ENCODE measurements at regions not wholly inside any gene's neighbourhood (a gene's known extent, or its start where the extent isn't known, plus 50 kb on each side); places are given as distances from the start of the nearest gene placed in this dataset.
"Not testable (repeated sequence)": the region's sequence is repeated elsewhere in the genome, so short reads cannot be mapped to it uniquely, and the experiment has no call there.

DNA sequence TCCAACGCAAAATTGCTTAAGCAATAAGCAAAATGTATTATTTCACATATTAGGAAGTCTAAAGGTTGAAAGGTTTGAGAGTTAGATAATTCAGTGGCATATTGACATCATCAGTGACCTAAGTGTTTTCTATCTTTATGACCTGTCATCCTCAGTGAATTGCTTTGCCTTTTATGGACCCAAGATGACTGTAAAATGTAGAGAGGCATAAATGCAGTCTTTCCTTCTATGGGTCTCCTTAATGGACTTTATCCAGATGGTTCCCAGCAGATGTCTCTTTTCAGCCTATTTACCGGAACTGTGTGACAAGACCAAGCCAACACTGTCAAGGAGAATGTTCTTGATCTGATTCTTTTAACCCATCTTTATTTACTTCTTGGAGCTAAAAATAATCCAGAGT, 615.8 kb downstream of the TTLL7 start:
- H2AK9ac ChIP-seq (replicated peaks; ENCODE audit: low read depth, low read length, poor library complexity); H3K9me1 ChIP-seq (ENCODE audit: insufficient read depth, low read length); H2BK20ac ChIP-seq (ENCODE audit: low read depth, low read length); POLR2A ChIA-PET (ENCODE audit: unreplicated experiment); H4K91ac ChIP-seq (ENCODE audit: insufficient read depth, low read depth, low read length); H3K79me1 ChIP-seq (ENCODE audit: low read depth in 1 of 2, low read length in 2 of 2); H3K36me3 ChIP-seq (ENCODE audit: control insufficient read depth, insufficient read depth, low read length); H3K4me3 ChIP-seq (ENCODE audit: insufficient read depth, low read depth, low read length); DNase-seq; H2BK120ac ChIP-seq (ENCODE audit: low read depth, low read length); dilution Hi-C loops (cut with HindIII; ENCODE audit: low sequenced_read_pairs, unreplicated experiment); H3K4me1 ChIP-seq (ENCODE audit: control insufficient read depth, insufficient read depth, low read length); H4K20me1 ChIP-seq (ENCODE audit: insufficient read depth, low read length); H3K27ac ChIP-seq (ENCODE audit: insufficient read depth, low read length); CTCF ChIA-PET; H3K27me3 ChIP-seq (ENCODE audit: control insufficient read depth, insufficient read depth, low read length); H3K18ac ChIP-seq (ENCODE audit: low read depth, low read length); H4K8ac ChIP-seq (ENCODE audit: low read depth in 2 of 2, low read length in 2 of 2); H3K23ac ChIP-seq (ENCODE audit: low read depth, low read length); H3K4me2 ChIP-seq (ENCODE audit: low read depth, low read length); H3K9me3 ChIP-seq (ENCODE audit: control insufficient read depth, insufficient read depth, low read length); H2AK5ac ChIP-seq (ENCODE audit: low read depth, low read length); H4K5ac ChIP-seq (ENCODE audit: low read depth, low read length); ATAC-seq (ENCODE audit: low read depth); H3K9ac ChIP-seq (ENCODE audit: low read depth, low read length); H2AFZ ChIP-seq (replicated peaks; ENCODE audit: low read length, poor library complexity); H3K56ac ChIP-seq (ENCODE audit: extremely low read depth, insufficient read depth, low read length); H2BK5ac ChIP-seq (ENCODE audit: low read depth, low read length, poor library complexity, severe bottlenecking); BruUV-seq (replicated peaks); in situ Hi-C loops (cut with MboI; ENCODE audit: low sequenced_read_pairs); H3K4ac ChIP-seq (ENCODE audit: low read depth, low read length); intact Hi-C loops (cut with micrococcal nuclease); H2BK15ac ChIP-seq (ENCODE audit: low read depth, low read length); H3K14ac ChIP-seq (replicated peaks; ENCODE audit: low read depth, low read length): not testable (repeated sequence)
- WGBS, 2 experiments (ENCODE audit: extremely low coverage in 2 of 2, insufficient read length in 1 of 2), result no CpG with 5 or more reads among the region's 2 CpGs

DNA sequence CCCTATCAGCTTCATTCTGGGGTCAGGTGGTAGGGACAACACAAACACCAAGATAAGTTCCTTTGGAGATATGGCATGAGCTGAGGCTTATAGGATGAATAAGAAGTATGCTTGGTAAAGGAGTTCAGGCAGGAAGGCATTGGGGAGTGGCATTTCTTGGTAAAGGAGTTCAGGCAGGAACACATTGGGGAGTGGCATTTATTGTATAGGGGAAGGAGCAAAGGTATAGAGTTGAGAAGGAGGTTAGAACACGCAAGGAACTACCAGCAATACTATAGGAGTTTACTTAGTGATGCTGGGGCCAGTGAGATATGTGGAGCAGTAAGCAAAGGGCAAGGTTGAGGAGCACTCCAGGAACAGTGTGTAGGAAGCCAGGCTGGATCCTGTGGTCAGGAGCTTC, 625.9 kb downstream of the TTLL7 start:
- ATAC-seq (ENCODE audit: low read depth); H3K23ac ChIP-seq (ENCODE audit: low read depth, low read length); H4K5ac ChIP-seq (ENCODE audit: low read depth, low read length); intact Hi-C loops (cut with micrococcal nuclease); H3K79me1 ChIP-seq (ENCODE audit: low read depth in 1 of 2, low read length in 2 of 2); H3K36me3 ChIP-seq (ENCODE audit: control insufficient read depth, insufficient read depth, low read length); H3K4me1 ChIP-seq (ENCODE audit: control insufficient read depth, insufficient read depth, low read length); BruUV-seq (replicated peaks); POLR2A ChIA-PET (ENCODE audit: unreplicated experiment); H2AK5ac ChIP-seq (ENCODE audit: low read depth, low read length); H3K18ac ChIP-seq (ENCODE audit: low read depth, low read length); H4K91ac ChIP-seq (ENCODE audit: insufficient read depth, low read depth, low read length); H3K27me3 ChIP-seq (ENCODE audit: control insufficient read depth, insufficient read depth, low read length); H2BK20ac ChIP-seq (ENCODE audit: low read depth, low read length); H3K9me3 ChIP-seq (ENCODE audit: control insufficient read depth, insufficient read depth, low read length); H3K14ac ChIP-seq (replicated peaks; ENCODE audit: low read depth, low read length); DNase-seq; H3K4ac ChIP-seq (ENCODE audit: low read depth, low read length); H3K9ac ChIP-seq (ENCODE audit: low read depth, low read length); H3K27ac ChIP-seq (ENCODE audit: insufficient read depth, low read length); H3K4me2 ChIP-seq (ENCODE audit: low read depth, low read length); CTCF ChIA-PET; H2BK5ac ChIP-seq (ENCODE audit: low read depth, low read length, poor library complexity, severe bottlenecking); in situ Hi-C loops (cut with MboI; ENCODE audit: low sequenced_read_pairs); H3K9me1 ChIP-seq (ENCODE audit: insufficient read depth, low read length); H2AK9ac ChIP-seq (replicated peaks; ENCODE audit: low read depth, low read length, poor library complexity); H4K20me1 ChIP-seq (ENCODE audit: insufficient read depth, low read length); dilution Hi-C loops (cut with HindIII; ENCODE audit: low sequenced_read_pairs, unreplicated experiment); H2AFZ ChIP-seq (replicated peaks; ENCODE audit: low read length, poor library complexity); H3K56ac ChIP-seq (ENCODE audit: extremely low read depth, insufficient read depth, low read length); H3K4me3 ChIP-seq (ENCODE audit: insufficient read depth, low read depth, low read length); H2BK120ac ChIP-seq (ENCODE audit: low read depth, low read length); H4K8ac ChIP-seq (ENCODE audit: low read depth in 2 of 2, low read length in 2 of 2); H2BK15ac ChIP-seq (ENCODE audit: low read depth, low read length): not testable (repeated sequence)
- no CpG with 5 or more reads among the region's 1 CpG for WGBS, 2 experiments (ENCODE audit: extremely low coverage in 2 of 2, insufficient read length in 1 of 2)
